Prostate gland (tissue), 2 donors: ENCODE measurements at regions not wholly inside any gene's neighbourhood (a gene's known extent, or its start where the extent isn't known, plus 50 kb on each side); places are given as distances from the start of the nearest gene placed in this dataset.

ENCODE experiments used
- DNase-seq: peaks from one replicate; pipeline ENCODE4 v3.0.0-alpha.2; 2019; ENCODE audit warnings: low spot score
- H3K27ac ChIP-seq, 2 donors: fragments of 200-600 bp; sonication (generic); 2 replicates each; pipeline ENCODE4 v1.5.1; 2017 to 2019
- H3K27me3 ChIP-seq: fragments of 200-600 bp; sonication (generic); replicated peaks from 2 replicates; pipeline ENCODE4 v1.5.1; 2019; ENCODE audit not compliant: insufficient read depth
- H3K36me3 ChIP-seq, 2 donors: fragments of 200-600 bp; sonication (generic); 1 replicate in 1 of 2; 2 replicates in 1 of 2; pipeline versions ENCODE4 v1.5.1 to v1.8.1; 2017 to 2019
- H3K4me1 ChIP-seq: fragments of 200-600 bp; sonication (generic); replicated peaks from 2 replicates; pipeline ENCODE4 v1.5.1; 2019
- H3K4me3 ChIP-seq, 2 donors: fragments of 200-600 bp; sonication (generic); 2 replicates each; pipeline ENCODE4 v1.5.1; 2017 to 2019
- H3K9me3 ChIP-seq: fragments of 200-600 bp; sonication (generic); 2 replicates; pipeline ENCODE4 v1.5.1; 2017
- POLR2A ChIP-seq: fragments of 450-650 bp; IDR thresholded peaks from one replicate; pipeline ENCODE4 v1.6.1; 2016; ENCODE audit warnings: antibody characterized with exemption, mild to moderate bottlenecking
- POLR2AphosphoS5 ChIP-seq: sonication (generic); formaldehyde crosslinking; IDR thresholded peaks from one replicate; pipeline ENCODE4 v1.6.1; 2017; ENCODE audit warnings: antibody characterized with exemption
- WGBS: methylation state at CpG from one replicate; pipeline ENCODE4 v1.1.5; 2018; 5-methylcytosine and 5-hydroxymethylcytosine counted together
- intact Hi-C: fragments of 100-400 bp; cut with DNase I; formaldehyde crosslinking; loops from one replicate; pipeline ENCODE4 v1.14.2; 2022
- TF ChIP-seq, protein P1 (sequence below), 4 experiments: fragments of 200-600 bp in 2 of 4; fragments of 450-650 bp in 2 of 4; sonication (generic) in 2 of 4; IDR thresholded peaks; 1 replicate in 3 of 4; 2 replicates in 1 of 4; pipeline ENCODE4 v1.5.1; 2016 to 2019; ENCODE audit warnings: antibody characterized with exemption in 4 of 4, mild to moderate bottlenecking in 2 of 4, moderate library complexity in 2 of 4

DNA sequence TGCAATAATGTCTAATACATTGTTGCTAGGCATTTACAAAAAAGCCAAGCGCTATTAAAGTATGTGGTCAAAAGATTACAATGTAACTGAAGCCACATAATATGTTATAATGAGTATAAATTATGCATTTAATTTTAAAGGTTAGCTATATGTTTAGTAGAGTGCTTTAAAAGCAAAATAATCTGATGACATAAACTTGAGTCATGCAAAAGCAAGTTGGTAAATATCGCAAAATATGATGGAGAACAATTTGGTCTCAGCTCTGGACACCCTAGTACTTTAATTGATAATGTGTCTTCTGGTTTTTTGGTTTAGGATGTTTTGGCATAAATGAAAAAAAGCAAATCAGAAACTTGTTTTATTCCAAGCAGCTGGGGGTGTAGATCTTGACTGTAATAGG, 188.6 kb upstream of the RREB1 start:
- Histone ChIP-seq H3K27ac (no peak overlapping the region), H3K36me3 (no peaks in the 10 kb centered on the region), H3K4me1 (peaks cover 7% of the 10 kb centered on the region), H3K9me3 (no peaks in the 10 kb centered on the region), H3K4me3 (no peak overlapping the region), H3K27me3 (no peaks in the 10 kb centered on the region)
- no peak for TF ChIP-seq POLR2AphosphoS5
- TF ChIP-seq, protein P1, sequence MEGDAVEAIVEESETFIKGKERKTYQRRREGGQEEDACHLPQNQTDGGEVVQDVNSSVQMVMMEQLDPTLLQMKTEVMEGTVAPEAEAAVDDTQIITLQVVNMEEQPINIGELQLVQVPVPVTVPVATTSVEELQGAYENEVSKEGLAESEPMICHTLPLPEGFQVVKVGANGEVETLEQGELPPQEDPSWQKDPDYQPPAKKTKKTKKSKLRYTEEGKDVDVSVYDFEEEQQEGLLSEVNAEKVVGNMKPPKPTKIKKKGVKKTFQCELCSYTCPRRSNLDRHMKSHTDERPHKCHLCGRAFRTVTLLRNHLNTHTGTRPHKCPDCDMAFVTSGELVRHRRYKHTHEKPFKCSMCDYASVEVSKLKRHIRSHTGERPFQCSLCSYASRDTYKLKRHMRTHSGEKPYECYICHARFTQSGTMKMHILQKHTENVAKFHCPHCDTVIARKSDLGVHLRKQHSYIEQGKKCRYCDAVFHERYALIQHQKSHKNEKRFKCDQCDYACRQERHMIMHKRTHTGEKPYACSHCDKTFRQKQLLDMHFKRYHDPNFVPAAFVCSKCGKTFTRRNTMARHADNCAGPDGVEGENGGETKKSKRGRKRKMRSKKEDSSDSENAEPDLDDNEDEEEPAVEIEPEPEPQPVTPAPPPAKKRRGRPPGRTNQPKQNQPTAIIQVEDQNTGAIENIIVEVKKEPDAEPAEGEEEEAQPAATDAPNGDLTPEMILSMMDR (IDR thresholded peaks at IDR 0.05), result no peak
- no peak for TF ChIP-seq POLR2A
- WGBS, result 93% methylated on average over 2 of the region's 2 CpGs
- DNase-seq, result no peak
- intact Hi-C loops, result no loop called here

DNA sequence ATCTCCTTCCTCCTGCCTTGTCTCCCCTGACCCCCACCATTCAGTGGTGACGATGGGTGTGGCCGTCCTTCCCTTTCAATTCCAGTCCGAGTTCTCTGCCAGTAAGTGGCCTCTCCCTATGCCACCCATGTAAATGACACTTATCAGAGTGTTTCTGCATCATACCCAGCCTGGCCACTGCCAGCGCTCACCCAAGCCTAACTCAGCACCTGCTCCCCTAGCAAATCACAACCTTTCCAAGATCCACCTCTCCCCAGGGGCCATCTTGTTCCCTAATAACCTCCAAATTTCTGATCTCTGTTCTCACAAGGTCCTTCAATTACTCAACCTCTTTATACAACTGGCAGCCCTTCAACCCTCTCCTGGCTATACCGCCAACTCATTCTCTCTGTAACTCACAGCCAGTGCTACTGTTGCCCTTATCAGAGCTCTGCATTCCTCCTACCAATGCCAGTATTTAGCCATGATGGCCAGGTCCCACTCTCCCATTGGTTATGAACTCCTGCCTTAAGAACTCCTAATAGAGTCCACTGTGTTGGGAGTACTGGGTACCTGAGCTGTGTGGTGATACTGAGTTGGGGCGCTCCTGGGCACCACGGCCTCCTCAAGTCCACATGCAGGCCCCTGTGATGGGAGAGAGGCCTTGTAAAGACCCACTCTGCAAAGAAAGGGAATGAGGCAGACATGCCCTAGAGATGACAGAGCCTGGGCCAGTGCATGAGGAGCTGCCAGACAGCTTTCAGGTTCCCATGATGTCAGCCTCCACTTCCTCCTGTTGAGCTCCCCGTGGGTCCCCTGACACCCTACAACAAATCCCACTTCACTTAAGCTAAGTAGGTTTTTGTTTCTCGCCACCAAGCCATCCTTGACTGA, 187.4 kb upstream of the RREB1 start:
- TF ChIP-seq POLR2AphosphoS5, result no peak
- TF ChIP-seq, protein P1 (IDR thresholded peaks at IDR 0.05), result no peak
- TF ChIP-seq POLR2A, result no peak
- DNase-seq, result no peak
- H3K36me3 ChIP-seq, result no peaks in the 10 kb centered on the region
- H3K9me3 ChIP-seq, result no peaks in the 10 kb centered on the region
- peaks cover 7% of the 10 kb centered on the region for H3K4me1 ChIP-seq
- no peak overlapping the region for H3K4me3 ChIP-seq
- intact Hi-C loops, result loop anchor here (10.0 kb wide), 1 partner anchor 314 kb away; no protein-coding TSS in a partner anchor
- 78% methylated on average over 9 of the region's 9 CpGs for WGBS
- H3K27me3 ChIP-seq, result no peaks in the 10 kb centered on the region
- no peak overlapping the region for H3K27ac ChIP-seq

DNA sequence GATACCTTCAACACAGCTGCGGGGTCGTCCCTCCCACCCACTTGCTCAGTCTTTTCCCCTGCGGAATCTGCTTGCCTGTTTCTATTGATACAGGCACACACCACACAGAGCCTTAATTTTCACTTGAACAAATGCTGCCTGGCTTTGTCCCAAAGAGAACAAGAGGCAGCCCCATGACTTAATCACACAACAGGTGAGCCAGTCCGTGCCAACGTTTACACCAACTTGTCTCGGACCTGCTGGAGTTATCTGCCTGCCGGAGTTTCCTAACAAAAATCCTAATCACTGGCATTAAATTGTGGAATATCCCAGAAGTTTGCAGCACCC, 186.8 kb upstream of the RREB1 start:
- H3K27me3 ChIP-seq, result no peaks in the 10 kb centered on the region
- intact Hi-C loops, result loop anchor here (10.0 kb wide), 1 partner anchor 314 kb away; no protein-coding TSS in a partner anchor
- no peak for DNase-seq
- no peaks in the 10 kb centered on the region for H3K9me3 ChIP-seq
- no peak overlapping the region for H3K27ac ChIP-seq
- H3K4me1 ChIP-seq, result peaks cover 3% of the 10 kb centered on the region
- no peak overlapping the region for H3K4me3 ChIP-seq
- TF ChIP-seq POLR2AphosphoS5 (no peak), POLR2A (no peak)
- TF ChIP-seq, protein P1 (IDR thresholded peaks at IDR 0.05), result no peak
- H3K36me3 ChIP-seq, result no peaks in the 10 kb centered on the region
- 73% methylated on average over 7 of the region's 7 CpGs for whole genome bisulfite sequencing

DNA sequence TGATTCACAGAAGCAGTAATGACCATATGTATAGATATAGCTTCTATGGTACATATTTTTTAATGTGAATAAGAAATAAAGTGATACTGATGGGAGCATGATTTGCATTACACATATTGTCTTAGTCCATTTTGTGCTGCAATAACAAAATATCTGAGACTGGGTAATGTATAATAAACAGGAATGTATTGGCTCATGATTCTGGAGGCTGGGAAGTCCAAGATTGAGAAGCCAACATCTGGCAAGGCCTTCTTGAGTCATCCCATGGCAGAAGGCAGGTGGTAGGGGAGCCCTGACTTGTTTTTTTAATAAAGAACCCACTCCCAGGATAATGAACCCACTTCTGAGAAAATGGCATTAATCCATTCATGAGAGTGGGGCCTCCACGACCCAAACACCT, 185.6 kb upstream of the RREB1 start:
- H3K27ac ChIP-seq, result no peak overlapping the region
- H3K27me3 ChIP-seq, result no peaks in the 10 kb centered on the region
- WGBS, result 100% methylated on average over 1 of the region's 1 CpG
- H3K4me3 ChIP-seq, result no peak overlapping the region
- intact Hi-C loops, result loop anchor here (10.0 kb wide), 1 partner anchor 313 kb away; no protein-coding TSS in a partner anchor
- H3K9me3 ChIP-seq, result no peaks in the 10 kb centered on the region
- no peak for TF ChIP-seq POLR2AphosphoS5
- no peaks in the 10 kb centered on the region for H3K36me3 ChIP-seq
- DNase-seq, result no peak
- no peaks in the 10 kb centered on the region for H3K4me1 ChIP-seq

DNA sequence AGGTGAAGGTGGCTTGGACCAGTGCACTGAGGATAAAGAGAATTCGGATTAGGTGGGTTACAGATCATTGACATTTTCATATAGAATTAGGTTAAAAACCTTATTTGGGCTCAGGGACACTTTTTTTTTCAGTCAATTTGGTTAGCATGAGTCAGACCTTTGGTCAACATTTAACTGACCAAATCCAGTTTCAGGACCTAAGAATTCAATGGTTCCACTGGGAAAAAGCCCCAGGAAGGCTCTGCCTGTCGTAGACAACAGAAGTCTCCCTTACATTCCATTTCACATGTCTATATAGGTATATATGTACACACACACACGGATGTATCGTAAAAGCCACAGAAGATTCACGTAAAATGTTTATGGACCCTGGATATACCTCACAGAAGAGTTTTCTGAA, 184.2 kb upstream of the RREB1 start:
- intact Hi-C loops, result loop anchor here (10.0 kb wide), 1 partner anchor 311 kb away; no protein-coding TSS in a partner anchor
- 62% methylated on average over 5 of the region's 5 CpGs for whole genome bisulfite sequencing
- Histone ChIP-seq H3K36me3 (no peaks in the 10 kb centered on the region), H3K9me3 (no peaks in the 10 kb centered on the region), H3K4me1 (no peaks in the 10 kb centered on the region), H3K27me3 (no peaks in the 10 kb centered on the region), H3K27ac (no peak overlapping the region), H3K4me3 (no peak overlapping the region)
- no peak for TF ChIP-seq POLR2A
- no peak for TF ChIP-seq POLR2AphosphoS5
- TF ChIP-seq, protein P1 (IDR thresholded peaks at IDR 0.05), result no peak
- no peak for DNase-seq
